ENCODE measurements at regions not wholly inside any gene's neighbourhood (a gene's known extent, or its start where the extent isn't known, plus 50 kb on each side); places are given as distances from the start of the nearest gene placed in this dataset.

DNA sequence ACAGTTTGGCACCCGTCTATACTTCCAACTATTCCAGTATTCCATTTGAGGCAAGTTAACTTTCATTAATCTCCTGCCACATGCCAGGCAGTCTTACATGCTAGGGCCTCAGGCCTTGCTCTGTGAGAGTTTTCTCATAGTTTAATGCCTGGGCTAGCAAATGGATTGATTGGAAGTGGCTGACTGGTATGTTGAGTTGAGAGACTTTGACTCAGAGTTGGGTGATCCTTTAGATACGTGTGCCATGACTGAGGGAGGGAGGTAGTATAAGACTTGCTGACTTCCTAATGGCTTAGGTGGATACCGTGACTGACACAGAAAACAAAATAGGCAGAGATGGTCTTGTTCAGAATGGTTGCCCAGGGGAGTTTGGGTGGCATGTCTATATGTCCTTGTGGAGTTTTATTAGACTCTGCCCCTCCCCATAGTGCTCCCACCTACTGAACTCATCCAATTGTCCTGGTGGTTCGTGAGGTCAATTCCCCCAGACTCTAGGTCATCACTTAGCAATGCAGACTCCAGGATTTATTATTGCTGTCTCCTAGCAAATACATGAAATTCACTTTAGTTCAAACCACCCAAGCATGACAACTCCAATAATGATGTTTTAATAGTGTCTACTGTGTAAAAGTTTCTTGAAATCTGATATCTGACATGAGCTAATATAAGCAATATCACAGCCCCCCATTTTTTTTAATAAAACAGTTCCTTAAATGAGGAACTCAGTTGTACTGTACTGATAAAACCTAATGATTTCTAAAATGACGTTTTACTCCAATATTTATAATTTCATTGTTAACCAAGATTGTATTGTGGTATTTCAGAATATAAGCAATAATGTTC is 413.9 kb upstream of the MDFIC2 start:
- H3K36me3 ChIP-seq: no peaks in the 10 kb centered on the region
- no peaks in the 10 kb centered on the region for H3K9me3 ChIP-seq (replicated peaks)
- no peak overlapping the region for H3K4me3 ChIP-seq
- H3K27me3 ChIP-seq (ENCODE audit: low read depth): no peaks in the 10 kb centered on the region
- no peaks in the 10 kb centered on the region for H3K4me1 ChIP-seq
- DNase-seq: no peak
- no peak overlapping the region for H3K27ac ChIP-seq (replicated peaks)
- TF ChIP-seq, protein P1, sequence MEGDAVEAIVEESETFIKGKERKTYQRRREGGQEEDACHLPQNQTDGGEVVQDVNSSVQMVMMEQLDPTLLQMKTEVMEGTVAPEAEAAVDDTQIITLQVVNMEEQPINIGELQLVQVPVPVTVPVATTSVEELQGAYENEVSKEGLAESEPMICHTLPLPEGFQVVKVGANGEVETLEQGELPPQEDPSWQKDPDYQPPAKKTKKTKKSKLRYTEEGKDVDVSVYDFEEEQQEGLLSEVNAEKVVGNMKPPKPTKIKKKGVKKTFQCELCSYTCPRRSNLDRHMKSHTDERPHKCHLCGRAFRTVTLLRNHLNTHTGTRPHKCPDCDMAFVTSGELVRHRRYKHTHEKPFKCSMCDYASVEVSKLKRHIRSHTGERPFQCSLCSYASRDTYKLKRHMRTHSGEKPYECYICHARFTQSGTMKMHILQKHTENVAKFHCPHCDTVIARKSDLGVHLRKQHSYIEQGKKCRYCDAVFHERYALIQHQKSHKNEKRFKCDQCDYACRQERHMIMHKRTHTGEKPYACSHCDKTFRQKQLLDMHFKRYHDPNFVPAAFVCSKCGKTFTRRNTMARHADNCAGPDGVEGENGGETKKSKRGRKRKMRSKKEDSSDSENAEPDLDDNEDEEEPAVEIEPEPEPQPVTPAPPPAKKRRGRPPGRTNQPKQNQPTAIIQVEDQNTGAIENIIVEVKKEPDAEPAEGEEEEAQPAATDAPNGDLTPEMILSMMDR (IDR thresholded peaks at IDR 0.05; ENCODE audit: borderline replicate concordance): no peak
- intact Hi-C loops (cut with micrococcal nuclease): no loop called here

DNA sequence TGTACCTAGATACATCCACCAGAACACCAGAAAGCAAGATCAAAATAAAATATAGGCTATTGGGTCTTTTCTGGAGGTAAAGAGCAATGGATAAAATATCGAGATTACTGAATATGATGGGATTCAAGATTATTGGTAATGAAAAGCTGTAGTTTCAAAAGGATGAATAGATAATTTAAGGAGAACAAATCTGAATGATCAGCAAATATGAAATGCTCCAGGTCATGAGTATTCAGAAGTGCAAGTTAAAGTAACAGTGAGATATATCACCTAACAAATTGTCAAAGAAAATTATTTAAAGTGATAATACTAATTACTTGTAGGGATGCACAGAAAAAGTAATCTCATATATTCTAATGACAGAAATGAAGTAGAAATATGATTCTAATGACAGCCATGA is 409.6 kb upstream of the MDFIC2 start:
- no peak overlapping the region for H3K4me3 ChIP-seq
- intact Hi-C loops (cut with micrococcal nuclease): no loop called here
- H3K9me3 ChIP-seq (replicated peaks): no peaks in the 10 kb centered on the region
- H3K27me3 ChIP-seq (ENCODE audit: low read depth): no peaks in the 10 kb centered on the region
- no peaks in the 10 kb centered on the region for H3K36me3 ChIP-seq
- TF ChIP-seq, protein P1 (IDR thresholded peaks at IDR 0.05; ENCODE audit: borderline replicate concordance): no peak
- H3K4me1 ChIP-seq: no peaks in the 10 kb centered on the region
- no peak overlapping the region for H3K27ac ChIP-seq (replicated peaks)
- DNase-seq: no peak

DNA sequence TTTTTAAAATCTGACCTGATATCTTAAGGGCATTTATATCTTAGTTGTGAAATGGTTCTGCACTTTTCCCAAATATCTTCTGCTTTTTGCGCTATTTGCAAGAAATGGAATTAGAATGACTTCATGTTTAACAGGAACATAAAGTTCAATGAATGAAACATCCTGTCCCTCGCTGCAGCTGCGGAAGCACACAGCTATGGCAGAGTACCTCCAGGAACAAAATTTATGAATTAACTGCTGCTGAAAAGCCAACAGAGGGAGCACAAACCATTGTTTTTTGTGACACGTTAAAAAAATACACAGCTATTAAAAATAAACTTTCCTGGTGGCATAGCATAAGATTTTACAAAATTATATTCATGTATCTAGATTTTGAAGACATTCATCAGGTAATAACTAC is 404.4 kb upstream of the MDFIC2 start:
- Histone ChIP-seq H3K27ac (replicated peaks) (no peak overlapping the region), H3K9me3 (replicated peaks) (peaks cover 19% of the 10 kb centered on the region), H3K36me3 (no peaks in the 10 kb centered on the region), H3K4me3 (no peak overlapping the region), H3K4me1 (no peaks in the 10 kb centered on the region), H3K27me3 (ENCODE audit: low read depth) (no peaks in the 10 kb centered on the region)
- TF ChIP-seq, protein P1 (IDR thresholded peaks at IDR 0.05; ENCODE audit: borderline replicate concordance): peak; percentile 71
- peak; percentile 18 for DNase-seq
- intact Hi-C loops (cut with micrococcal nuclease): no loop called here

DNA sequence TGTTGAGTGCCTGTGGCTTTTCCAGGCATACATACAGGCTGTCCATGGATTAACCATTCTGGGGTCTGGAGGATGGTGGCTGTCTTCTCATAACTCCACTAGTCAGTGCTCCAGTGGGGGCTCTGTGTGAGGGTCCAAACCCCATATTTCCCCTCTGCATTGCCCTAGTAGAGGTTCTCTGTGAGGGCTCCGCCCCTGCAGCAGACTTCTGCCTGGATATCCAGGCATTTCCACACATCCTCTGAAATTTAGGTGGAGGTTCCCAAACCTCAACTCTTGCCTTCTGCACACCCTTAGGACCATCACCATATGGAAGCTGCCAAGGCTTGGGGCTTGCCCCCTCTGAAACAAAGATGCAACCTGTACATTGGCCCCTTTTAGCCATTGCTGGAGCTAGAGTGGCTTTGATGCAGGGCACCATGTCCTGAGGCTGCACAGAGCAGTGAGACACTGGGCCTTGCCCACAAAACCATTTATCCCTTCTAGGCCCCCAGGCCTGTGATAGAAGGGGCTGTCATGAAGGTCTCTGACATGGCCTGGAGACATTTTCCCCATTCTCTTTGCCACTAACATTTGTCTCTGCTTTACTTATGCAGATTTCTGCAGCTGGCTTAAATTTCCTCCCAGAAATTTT is 400.1 kb upstream of the MDFIC2 start:
- intact Hi-C loops (cut with micrococcal nuclease): no loop called here
- no peaks in the 10 kb centered on the region for H3K4me1 ChIP-seq
- H3K27ac ChIP-seq (replicated peaks): no peak overlapping the region
- peaks cover 20% of the 10 kb centered on the region for H3K9me3 ChIP-seq (replicated peaks)
- TF ChIP-seq, protein P1 (IDR thresholded peaks at IDR 0.05; ENCODE audit: borderline replicate concordance): no peak
- no peaks in the 10 kb centered on the region for H3K27me3 ChIP-seq (ENCODE audit: low read depth)
- no peaks in the 10 kb centered on the region for H3K36me3 ChIP-seq
- DNase-seq: no peak
- H3K4me3 ChIP-seq: no peak overlapping the region

DNA sequence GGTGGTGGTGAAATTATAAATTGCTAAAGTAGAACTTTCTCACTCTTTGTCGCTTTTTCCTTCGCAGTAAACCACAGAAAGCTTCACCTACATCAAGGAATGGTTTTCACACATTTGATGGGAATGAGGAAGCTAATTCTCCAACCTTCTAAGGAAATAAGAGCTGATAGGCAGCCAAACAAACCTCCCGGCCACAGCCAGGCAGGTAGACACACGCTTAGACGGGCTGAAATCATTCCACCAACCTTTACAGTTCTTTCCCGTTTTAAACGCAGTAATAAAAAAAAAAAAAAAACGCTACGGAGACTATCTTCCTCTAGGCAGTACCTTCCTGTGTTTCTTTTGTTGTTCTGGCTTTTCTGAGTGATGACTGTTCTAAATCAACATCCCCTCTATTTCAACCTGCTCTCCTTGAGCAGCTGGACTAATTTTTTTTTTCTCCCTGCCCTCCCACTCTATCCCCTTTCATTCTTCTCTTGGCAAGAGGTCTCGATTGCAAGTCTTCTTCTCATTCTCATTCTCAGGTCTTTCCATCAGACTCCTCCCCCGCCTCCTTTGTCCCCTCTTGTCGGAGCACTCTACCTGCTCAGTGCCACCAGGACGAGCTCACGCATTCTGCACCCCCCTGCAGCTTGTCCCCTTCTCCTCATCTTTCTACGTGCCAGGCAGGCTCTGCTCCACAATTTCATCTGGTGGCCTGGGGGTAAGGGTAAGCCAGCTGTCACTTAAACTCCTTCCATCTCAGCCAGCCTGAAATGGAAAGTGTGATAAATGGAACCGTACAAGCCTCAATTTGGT is 391.1 kb upstream of the MDFIC2 start:
- Histone ChIP-seq H3K9me3 (replicated peaks) (no peaks in the 10 kb centered on the region), H3K27me3 (ENCODE audit: low read depth) (peaks cover 6% of the 10 kb centered on the region), H3K27ac (replicated peaks) (no peak overlapping the region), H3K4me3 (no peak overlapping the region), H3K4me1 (no peaks in the 10 kb centered on the region), H3K36me3 (no peaks in the 10 kb centered on the region)
- no peak for DNase-seq
- TF ChIP-seq, protein P1 (IDR thresholded peaks at IDR 0.05; ENCODE audit: borderline replicate concordance): no peak
- intact Hi-C loops (cut with micrococcal nuclease): no loop called here

All from left ventricle myocardium inferior (tissue), 1 donor.